Stimulated activated CD8-positive, alpha-beta memory T cell treated with anti-CD3 and anti-CD28 coated beads, Interleukin-2, amount 100 ng/mL, for 1 hour (primary cell): ENCODE measurements at regions not wholly inside any gene's neighbourhood (a gene's known extent, or its start where the extent isn't known, plus 50 kb on each side); places are given as distances from the start of the nearest gene placed in this dataset.

Source experiments
- DNase-seq, 2 donors: peaks; one replicate each; pipeline ENCODE4 v3.0.0-alpha.2; 2020; ENCODE audit warnings: low read depth in 2 of 2

GRCh38 chr1:199160521-199161318 is 521.9 kb downstream of the PTPRC start:
- no peak for DNase-seq

GRCh38 chr1:199161319-199161680 is 522.5 kb downstream of the PTPRC start:
- no peak for DNase-seq

- DNase-seq = no peak
Measured at GRCh38 chr1:199161766-199162303, 523.0 kb downstream of the PTPRC start.

GRCh38 chr1:199163267-199163666 is 524.4 kb downstream of the PTPRC start:
- DNase-seq = no peak

DNA sequence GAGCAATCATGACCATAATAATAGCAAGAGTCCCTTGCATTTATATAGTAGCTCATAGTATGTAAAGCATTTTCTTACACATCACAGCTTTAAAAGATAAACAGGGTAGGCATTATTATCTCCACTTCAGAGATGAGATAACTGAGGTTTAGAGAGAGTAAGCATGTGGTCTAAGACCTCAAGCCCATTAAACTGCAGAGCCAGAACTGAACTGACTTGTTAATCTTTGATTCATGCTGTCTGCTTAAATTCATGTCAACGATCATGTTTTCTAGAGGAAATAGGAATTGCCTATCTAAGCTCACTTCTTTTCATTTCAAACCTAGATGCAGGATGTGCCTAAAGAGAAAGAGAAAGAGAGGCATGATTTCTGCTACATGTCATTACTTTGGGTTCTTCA is 524.8 kb downstream of the PTPRC start:
- DNase-seq = no peak

GRCh38 chr1:199167460-199167859 is 528.6 kb downstream of the PTPRC start:
- no peak for DNase-seq

- DNase-seq = no peak
Measured at GRCh38 chr1:199168888-199169585, 530.2 kb downstream of the PTPRC start.

DNA sequence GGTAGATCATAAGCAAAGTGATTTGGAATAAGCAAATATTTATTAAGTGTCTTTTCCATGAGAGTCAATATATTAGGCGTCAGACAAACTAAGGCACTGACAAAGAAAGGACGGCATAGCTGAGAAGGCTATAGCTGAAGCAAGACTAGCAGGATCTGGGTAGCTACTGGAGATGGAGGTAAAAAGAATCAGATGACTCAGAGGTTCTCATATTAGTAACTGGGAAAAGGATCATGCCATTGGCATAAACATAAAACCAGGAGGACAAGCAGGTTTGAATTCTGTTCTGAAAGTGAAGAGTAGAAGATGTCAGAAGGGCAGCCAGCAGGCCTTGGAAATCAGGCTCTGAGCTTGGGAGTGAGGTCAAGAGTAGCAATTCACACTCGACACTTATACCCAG is 531.9 kb downstream of the PTPRC start:
- DNase-seq = no peak

DNA sequence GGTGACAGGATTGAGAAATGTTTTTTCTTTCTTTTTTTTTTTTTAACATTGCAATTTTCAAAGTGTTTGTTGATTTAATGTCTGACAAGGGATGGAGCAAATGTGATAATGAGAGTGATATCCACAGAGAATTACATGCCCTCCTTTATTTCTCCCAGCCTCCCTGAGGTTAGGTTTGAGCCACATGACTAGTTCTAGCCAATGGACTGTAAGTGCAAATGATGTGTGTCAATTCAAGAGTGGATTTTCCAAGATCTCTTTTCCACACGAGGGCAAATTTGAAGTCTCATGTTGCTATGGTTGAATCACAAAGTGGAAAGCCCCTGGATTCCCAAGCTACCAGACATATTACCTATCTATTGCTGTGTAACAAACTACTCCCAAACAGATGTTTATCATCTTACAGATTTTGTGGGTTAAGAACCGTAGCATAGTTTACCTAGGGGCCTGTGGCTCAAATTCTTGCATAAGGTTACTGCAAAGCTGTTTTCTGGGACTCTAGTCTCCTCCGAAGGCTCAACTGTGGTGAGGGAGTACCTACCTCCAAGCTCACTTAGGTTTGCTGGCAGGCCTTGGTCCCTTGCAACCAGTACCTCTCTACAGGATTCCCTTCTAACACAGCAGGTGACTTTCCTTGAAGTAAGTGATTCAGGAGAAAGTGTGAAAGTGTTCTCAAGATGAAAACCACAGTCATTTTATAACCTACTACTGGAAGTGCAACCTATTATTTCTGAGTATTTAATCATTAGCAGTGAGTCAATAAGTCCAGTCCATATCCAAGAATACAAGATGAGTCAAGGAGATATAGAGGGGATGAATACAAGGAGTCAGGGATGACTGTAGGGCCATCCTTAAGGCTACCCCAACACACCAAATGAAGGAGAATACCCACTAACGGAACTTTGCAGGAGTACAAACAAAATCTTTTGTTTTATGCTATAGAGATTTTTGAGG is 533.6 kb downstream of the PTPRC start:
- DNase-seq = no peak

- no peak for DNase-seq
Measured at GRCh38 chr1:199173356-199173755, 534.5 kb downstream of the PTPRC start.

DNA sequence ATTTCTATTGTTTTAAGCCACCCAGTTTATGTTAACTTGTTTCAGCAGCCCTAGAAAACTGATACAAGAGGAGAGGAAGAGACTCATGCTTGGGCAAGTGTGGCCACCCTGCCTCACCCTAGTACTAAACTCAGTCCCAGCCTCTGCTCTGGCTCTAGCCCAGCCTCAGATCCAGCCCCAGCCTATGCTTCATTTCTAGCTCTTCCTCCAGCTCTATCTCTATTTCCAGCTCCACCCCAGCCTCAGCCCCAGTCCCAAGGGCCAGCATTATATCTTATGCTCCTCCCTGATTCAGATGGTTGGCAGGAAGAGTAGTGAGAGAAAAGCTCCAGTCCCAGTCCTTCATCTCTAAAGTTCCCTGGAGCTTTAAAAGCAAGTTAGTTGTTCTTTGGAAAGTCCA is 535.5 kb downstream of the PTPRC start:
- DNase-seq = no peak

- DNase-seq = no peak
Measured at GRCh38 chr1:199176713-199177112, 537.9 kb downstream of the PTPRC start.

- no peak for DNase-seq
Measured at GRCh38 chr1:199177241-199177640, 538.4 kb downstream of the PTPRC start.

GRCh38 chr1:199178646-199179045 is 539.8 kb downstream of the PTPRC start:
- DNase-seq = no peak

GRCh38 chr1:199182186-199182843 is 543.5 kb downstream of the PTPRC start:
- no peak for DNase-seq

DNA sequence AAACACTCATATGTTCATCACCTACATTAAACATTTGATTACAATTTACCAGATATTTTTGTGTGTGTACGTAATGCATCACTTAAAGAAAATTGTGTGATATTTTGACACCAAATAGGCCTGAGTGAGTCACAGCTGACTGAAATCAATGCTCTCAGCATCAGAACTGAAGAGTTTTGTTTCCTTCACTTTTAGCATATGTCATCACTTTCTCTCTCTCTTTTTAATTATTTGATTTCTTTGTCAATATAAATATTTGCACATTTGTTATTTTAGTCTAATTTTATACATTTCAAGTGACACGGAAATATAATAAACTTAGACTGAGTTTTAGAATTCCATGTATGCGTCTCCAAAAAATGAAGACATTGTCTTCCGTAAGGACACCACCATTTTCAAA is 545.3 kb downstream of the PTPRC start:
- DNase-seq = no peak

DNA sequence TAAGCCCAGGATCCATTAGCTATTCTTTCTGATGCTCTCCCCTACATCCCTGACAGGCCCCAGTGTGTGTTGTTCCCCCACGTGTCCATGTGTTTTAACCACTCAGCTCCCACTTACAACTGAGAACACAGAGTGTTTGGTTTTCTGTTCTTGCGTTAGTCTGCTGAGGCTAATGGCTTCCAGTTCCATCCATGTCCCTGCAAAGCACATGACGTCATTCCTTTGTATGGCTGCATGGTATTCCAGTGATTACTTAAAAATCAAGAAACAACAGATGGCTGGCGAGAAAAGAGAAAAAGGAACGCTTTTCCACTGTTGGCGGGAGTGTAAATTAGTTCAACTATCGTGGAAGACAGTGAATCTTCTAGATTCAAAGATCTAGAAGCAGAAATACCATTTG is 556.0 kb downstream of the PTPRC start:
- no peak for DNase-seq

DNA sequence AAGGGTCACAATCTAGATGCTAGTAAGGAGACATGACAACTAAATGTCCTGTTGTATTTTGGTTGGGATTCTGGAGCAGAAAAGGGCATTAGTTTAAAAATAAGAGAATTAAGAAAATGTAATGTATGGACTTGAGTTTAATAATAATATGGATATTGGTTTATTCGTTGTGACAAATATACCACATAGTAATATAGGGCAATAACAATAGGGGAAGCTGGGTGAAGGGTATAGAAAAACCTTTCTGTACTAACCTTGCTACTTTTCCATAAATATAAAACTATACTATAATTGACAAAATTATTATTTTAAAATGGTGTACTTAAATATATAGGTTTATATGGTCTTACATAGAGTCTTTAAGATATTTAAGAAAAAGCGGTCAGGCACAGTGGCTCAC is 558.9 kb downstream of the PTPRC start:
- DNase-seq = no peak

DNA sequence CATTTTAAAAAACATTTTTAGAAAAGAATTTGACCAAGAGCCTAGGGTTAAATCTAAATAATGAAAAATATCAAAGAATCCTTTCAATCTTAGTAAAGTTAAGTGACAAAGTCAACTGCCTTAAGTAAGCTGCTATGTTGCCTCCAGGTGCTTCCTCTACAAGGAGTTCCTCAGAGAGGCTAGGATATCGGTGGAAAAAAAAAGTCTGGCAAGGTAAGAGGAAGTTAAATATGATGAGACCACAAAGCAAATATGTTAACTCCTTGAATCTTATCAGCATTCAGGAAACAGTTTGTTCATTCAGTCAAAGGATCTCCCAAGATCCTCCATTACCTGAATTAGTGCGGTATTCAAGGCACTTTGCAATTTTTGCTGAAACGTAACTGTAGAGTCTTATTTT is 563.5 kb downstream of the PTPRC start:
- no peak for DNase-seq

- DNase-seq = no peak
Measured at GRCh38 chr1:199204231-199204630, 565.4 kb downstream of the PTPRC start.

GRCh38 chr1:199205740-199206441 is 567.1 kb downstream of the PTPRC start:
- no peak for DNase-seq
